MM.1S (cell line): ENCODE measurements at regions not wholly inside any gene's neighbourhood (a gene's known extent, or its start where the extent isn't known, plus 50 kb on each side); places are given as distances from the start of the nearest gene placed in this dataset.

Experiments used
- DNase-seq: peaks from one replicate; pipeline ENCODE4 v3.0.0-alpha.2; 2015
- H2AFZ ChIP-seq: fragments of 300-600 bp; sonication (generic); 2 replicates; pipeline ENCODE4 v1.6.0; 2016; ENCODE audit warnings: antibody characterized with exemption, low read length
- H3F3A ChIP-seq: fragments of 300-600 bp; sonication (generic); 2 replicates; pipeline ENCODE4 v1.6.1; 2016; ENCODE audit warnings: mild to moderate bottlenecking, antibody characterized with exemption, low read length, moderate library complexity, mixed read lengths; ENCODE audit not compliant: insufficient read depth
- H3K27ac ChIP-seq: fragments of 300-600 bp; sonication (generic); 2 replicates; pipeline ENCODE4 v1.5.1; 2016; ENCODE audit warnings: mild to moderate bottlenecking, low read length
- H3K27me3 ChIP-seq: fragments of 300-600 bp; sonication (generic); replicated peaks from 2 replicates; pipeline ENCODE4 v1.6.0; 2016; ENCODE audit warnings: low read length; ENCODE audit not compliant: insufficient read depth
- H3K36me3 ChIP-seq: fragments of 300-600 bp; sonication (generic); replicated peaks from 2 replicates; pipeline ENCODE4 v1.6.1; 2016; ENCODE audit warnings: mild to moderate bottlenecking, low read length, mixed read lengths; ENCODE audit not compliant: insufficient read depth
- H3K4me1 ChIP-seq: fragments of 300-600 bp; sonication (generic); 2 replicates; pipeline ENCODE4 v1.6.1; 2016; ENCODE audit warnings: low read length, mixed read lengths
- H3K4me2 ChIP-seq: fragments of 300-600 bp; sonication (generic); 2 replicates; pipeline ENCODE4 v1.6.0; 2016; ENCODE audit warnings: low read depth, low read length
- H3K4me3 ChIP-seq: fragments of 300-600 bp; sonication (generic); 2 replicates; pipeline ENCODE4 v1.5.1; 2016; ENCODE audit warnings: low read length, mixed read lengths
- H3K79me2 ChIP-seq: fragments of 300-600 bp; sonication (generic); 2 replicates; pipeline ENCODE4 v1.6.1; 2016; ENCODE audit warnings: mixed run types, low read length, mixed read lengths
- H3K9ac ChIP-seq: fragments of 300-600 bp; sonication (generic); 2 replicates; pipeline ENCODE4 v1.6.1; 2016; ENCODE audit warnings: low read length, mixed read lengths
- H3K9me2 ChIP-seq: fragments of 300-600 bp; sonication (generic); replicated peaks from 2 replicates; pipeline ENCODE4 v1.6.1; 2016; ENCODE audit warnings: mild to moderate bottlenecking, low read length, mixed read lengths; ENCODE audit not compliant: insufficient read depth
- H3K9me3 ChIP-seq: fragments of 300-600 bp; sonication (generic); replicated peaks from 2 replicates; pipeline ENCODE4 v1.6.1; 2016; ENCODE audit warnings: mild to moderate bottlenecking, low read length, mixed read lengths; ENCODE audit not compliant: insufficient read depth
- H4K20me1 ChIP-seq: fragments of 300-600 bp; sonication (generic); 2 replicates; pipeline ENCODE4 v1.6.1; 2016; ENCODE audit warnings: mild to moderate bottlenecking, low read length, moderate library complexity, mixed read lengths; ENCODE audit not compliant: insufficient read depth
- CTCF ChIP-seq: fragments of 300-600 bp; sonication (generic); IDR thresholded peaks from 2 replicates; pipeline ENCODE4 v1.5.1; 2016; ENCODE audit warnings: antibody characterized with exemption, low read length, mixed read lengths
- EZH2 ChIP-seq: fragments of 300-600 bp; sonication (generic); optimal IDR thresholded peaks from 2 replicates; pipeline ENCODE3; 2017; ENCODE audit warnings: low read depth, mild to moderate bottlenecking, antibody characterized with exemption, low read length, mixed read lengths
- EZH2phosphoT487 ChIP-seq: fragments of 300-600 bp; sonication (generic); IDR thresholded peaks from 2 replicates; pipeline ENCODE4 v1.6.1; 2018; ENCODE audit warnings: antibody characterized with exemption, low read length

GRCh38 chr17:70636517-70637133 is 467.3 kb downstream of the KCNJ2 start:
- no peaks in the 10 kb centered on the region for H3K9me3 ChIP-seq
- H3K4me2 ChIP-seq: no peak overlapping the region
- TF ChIP-seq CTCF (peak; percentile 59), EZH2phosphoT487 (no peak), EZH2 (no peak)
- no peaks in the 10 kb centered on the region for H3K4me1 ChIP-seq
- DNase-seq: peak; percentile 42
- H3K9ac ChIP-seq: no peak overlapping the region
- no peaks in the 10 kb centered on the region for H3K79me2 ChIP-seq
- H2AFZ ChIP-seq: no peak overlapping the region
- no peak overlapping the region for H3K4me3 ChIP-seq
- H3K36me3 ChIP-seq: no peaks in the 10 kb centered on the region
- H3K9me2 ChIP-seq: no peaks in the 10 kb centered on the region
- no peaks in the 10 kb centered on the region for H3F3A ChIP-seq
- no peaks in the 10 kb centered on the region for H4K20me1 ChIP-seq
- H3K27me3 ChIP-seq: no peaks in the 10 kb centered on the region
- no peak overlapping the region for H3K27ac ChIP-seq

GRCh38 chr17:70642059-70642458 is 472.7 kb downstream of the KCNJ2 start:
- Histone ChIP-seq H3K4me1 (no peaks in the 10 kb centered on the region), H3K4me3 (no peak overlapping the region), H4K20me1 (no peaks in the 10 kb centered on the region), H3K9me3 (no peaks in the 10 kb centered on the region), H3K27ac (no peak overlapping the region), H3K9ac (no peak overlapping the region), H3K27me3 (no peaks in the 10 kb centered on the region), H3K9me2 (no peaks in the 10 kb centered on the region), H3K4me2 (no peak overlapping the region), H3F3A (no peaks in the 10 kb centered on the region), H2AFZ (no peak overlapping the region), H3K36me3 (no peaks in the 10 kb centered on the region), H3K79me2 (no peaks in the 10 kb centered on the region)
- no peak for DNase-seq
- TF ChIP-seq EZH2 (no peak), EZH2phosphoT487 (no peak), CTCF (no peak)

- Histone ChIP-seq H3K9ac (no peak overlapping the region), H3K36me3 (no peaks in the 10 kb centered on the region), H3K27ac (no peak overlapping the region), H3K79me2 (no peaks in the 10 kb centered on the region), H3F3A (no peaks in the 10 kb centered on the region), H4K20me1 (no peaks in the 10 kb centered on the region), H3K9me3 (no peaks in the 10 kb centered on the region), H3K4me3 (no peak overlapping the region), H2AFZ (no peak overlapping the region), H3K4me2 (no peak overlapping the region), H3K4me1 (no peaks in the 10 kb centered on the region), H3K9me2 (no peaks in the 10 kb centered on the region), H3K27me3 (no peaks in the 10 kb centered on the region)
- no peak for DNase-seq
- TF ChIP-seq EZH2: no peak
- TF ChIP-seq EZH2phosphoT487: no peak
- no peak for TF ChIP-seq CTCF
These were observed 474.8 kb downstream of the KCNJ2 start for GRCh38 chr17:70644096-70644495.
